Head of caudate nucleus (tissue), 42 donors: ENCODE measurements at regions not wholly inside any gene's neighbourhood (a gene's known extent, or its start where the extent isn't known, plus 50 kb on each side); places are given as distances from the start of the nearest gene placed in this dataset.
A peak's percentile ranks its signal among the peaks of the same experiment; 100 is the strongest.

Experiments used
- DNase-seq, 42 donors: peaks; one replicate each; pipeline versions ENCODE4 v3.0.0 to v3.0.0-alpha.2; 2020 to 2021; ENCODE audit warnings: mixed read lengths in 7 of 42
- intact Hi-C: fragments of 100-400 bp; cut with DNase I; formaldehyde crosslinking; loops from one replicate; pipeline ENCODE4 v1.15.0; 2022

GRCh38 chr1:38270849-38271633 lies 224.4 kb upstream of the POU3F1 start:
- intact Hi-C loops: no loop called here
- DNase-seq: no peak

GRCh38 chr1:38269923-38270848 lies 223.6 kb upstream of the POU3F1 start:
- intact Hi-C loops: no loop called here
- peak in 1 of 42 donors; percentile 4 for DNase-seq

- no peak for DNase-seq
- intact Hi-C loops: no loop called here
These were observed 221.6 kb upstream of the POU3F1 start for GRCh38 chr1:38268226-38268625.

GRCh38 chr1:38267037-38268036 lies 220.7 kb upstream of the POU3F1 start:
- no peak for DNase-seq
- intact Hi-C loops: no loop called here

- no peak for DNase-seq
- intact Hi-C loops: no loop called here
These were observed 219.6 kb upstream of the POU3F1 start for GRCh38 chr1:38266197-38266520.

GRCh38 chr1:38265293-38266196 lies 219.0 kb upstream of the POU3F1 start:
- DNase-seq: no peak
- intact Hi-C loops: no loop called here

- intact Hi-C loops: no loop called here
- no peak for DNase-seq
These were observed 216.8 kb upstream of the POU3F1 start for GRCh38 chr1:38263438-38263837.

- intact Hi-C loops: no loop called here
- DNase-seq: no peak
These were observed 215.0 kb upstream of the POU3F1 start for GRCh38 chr1:38261574-38261973.

- intact Hi-C loops: no loop called here
- no peak for DNase-seq
These were observed 211.6 kb upstream of the POU3F1 start for GRCh38 chr1:38258085-38258627.

- intact Hi-C loops: no loop called here
- DNase-seq: no peak
These were observed 210.8 kb upstream of the POU3F1 start for GRCh38 chr1:38257374-38257773.

GRCh38 chr1:38256072-38256471 lies 209.5 kb upstream of the POU3F1 start:
- intact Hi-C loops: no loop called here
- no peak for DNase-seq

- no peak for DNase-seq
- intact Hi-C loops: no loop called here
These were observed 206.7 kb upstream of the POU3F1 start for GRCh38 chr1:38253314-38253713.

- no peak for DNase-seq
- intact Hi-C loops: no loop called here
These were observed 203.8 kb upstream of the POU3F1 start for GRCh38 chr1:38250356-38250755.

GRCh38 chr1:38249001-38249400 lies 202.4 kb upstream of the POU3F1 start:
- no peak for DNase-seq

GRCh38 chr1:38246955-38247952 lies 200.7 kb upstream of the POU3F1 start:
- intact Hi-C loops: no loop called here
- DNase-seq: no peak

More at GRCh38 chr1:38249001-38249400, 202.4 kb upstream of the POU3F1 start:
- intact Hi-C loops: no loop called here

GRCh38 chr1:38244218-38244845 lies 197.7 kb upstream of the POU3F1 start:
- no peak for DNase-seq
- intact Hi-C loops: no loop called here
